T47D (cell line): ENCODE measurements at regions not wholly inside any gene's neighbourhood (a gene's known extent, or its start where the extent isn't known, plus 50 kb on each side); places are given as distances from the start of the nearest gene placed in this dataset.
"Not testable (repeated sequence)": the region's sequence is repeated elsewhere in the genome, so short reads cannot be mapped to it uniquely, and the experiment has no call there.

Experiments used
- DNase-seq, 2 experiments: peaks; one replicate each; pipeline versions ENCODE4 v3.0.0 to v3.0.0-alpha.2; 2011 to 2012; ENCODE audit warnings: low read depth in 1 of 2, low spot score in 1 of 2
- JUND ChIP-seq: IDR thresholded peaks from 2 replicates; pipeline ENCODE4 v1.6.1; 2012; ENCODE audit warnings: low read depth
- in situ Hi-C: cut with HindIII; loops from 2 replicates; pipeline ENCODE4 v1.10.0; 2016; ENCODE audit warnings: low sequenced_read_pairs, low pct_unique_long_range_greater_than_20kb

DNA sequence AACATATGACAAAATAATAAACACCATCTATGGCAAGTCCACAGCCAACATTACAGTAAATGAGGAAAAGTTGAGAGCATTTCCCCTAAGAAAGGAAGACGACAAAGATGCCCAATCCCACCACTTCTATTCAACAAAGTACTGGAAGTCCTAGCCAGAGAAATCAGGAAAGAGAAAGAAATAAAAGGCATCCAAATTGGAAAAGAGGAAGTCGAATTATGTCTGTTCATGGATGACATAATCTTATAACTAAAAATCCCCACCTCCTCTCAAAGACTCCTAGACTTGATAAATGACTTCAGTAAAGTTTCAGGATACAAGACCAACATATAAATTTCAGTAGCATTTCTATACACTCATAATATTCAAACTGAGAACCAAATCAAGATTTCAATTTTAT lies 288.5 kb upstream of the POT1 start:
- TF ChIP-seq JUND = no peak
- in situ Hi-C loops = no loop called here
- DNase-seq = no peak

DNA sequence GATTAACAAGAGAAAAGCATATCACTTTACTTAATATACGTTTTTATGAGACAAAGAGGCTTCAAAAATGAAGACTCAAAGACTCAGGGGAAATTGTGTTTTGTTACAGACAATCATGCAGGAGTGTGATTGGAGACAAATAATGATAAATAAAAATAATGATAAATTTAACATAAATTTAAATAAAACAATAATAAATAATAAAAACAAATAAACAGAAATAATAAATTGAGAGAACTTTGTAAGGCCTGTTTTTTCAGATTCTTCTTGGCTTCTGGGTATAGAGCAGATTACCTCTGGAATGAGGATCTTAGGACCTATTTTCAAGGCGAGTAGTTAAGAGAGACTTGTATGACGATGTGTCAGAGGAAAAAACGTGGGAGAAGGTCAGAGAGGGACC lies 271.4 kb upstream of the POT1 start:
- TF ChIP-seq JUND = no peak
- DNase-seq = no peak
- in situ Hi-C loops = no loop called here

GRCh38 chr7:125197731-125198393 lies 268.2 kb upstream of the POT1 start:
- DNase-seq = no peak
- TF ChIP-seq JUND = no peak
- in situ Hi-C loops = no loop called here

- no peak for DNase-seq
- TF ChIP-seq JUND = no peak
- in situ Hi-C loops = no loop called here
Observed at GRCh38 chr7:125195156-125195555, 265.5 kb upstream of the POT1 start.

DNA sequence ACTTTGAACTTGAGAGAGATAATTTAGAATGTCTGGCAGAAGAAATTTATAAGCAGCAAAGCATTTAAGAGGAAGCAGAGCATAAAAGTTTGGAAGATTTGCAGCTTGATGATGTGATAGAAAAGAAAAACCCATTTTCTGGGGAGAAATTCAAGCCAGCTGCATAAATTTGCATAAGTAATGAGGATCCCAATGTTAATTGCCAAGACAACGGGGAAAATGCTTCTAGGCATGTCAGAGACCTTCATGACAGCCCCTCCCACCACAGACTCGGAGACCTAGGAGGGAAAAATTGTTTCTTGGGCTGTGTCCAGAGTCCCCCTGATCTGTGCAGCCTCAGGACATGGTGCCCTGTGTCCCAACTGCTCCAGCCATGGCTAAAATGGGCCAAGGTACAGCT lies 263.6 kb upstream of the POT1 start:
- DNase-seq = no peak
- in situ Hi-C loops = no loop called here
- no peak for TF ChIP-seq JUND

- TF ChIP-seq JUND = no peak
- DNase-seq = no peak
- in situ Hi-C loops = no loop called here
Observed at GRCh38 chr7:125184801-125185200, 255.2 kb upstream of the POT1 start.

GRCh38 chr7:125181569-125182267 lies 252.1 kb upstream of the POT1 start:
- in situ Hi-C loops = not testable (repeated sequence)
- peak; percentile 3 to 59 for DNase-seq

GRCh38 chr7:125173571-125173970 lies 243.9 kb upstream of the POT1 start:
- TF ChIP-seq JUND = no peak
- in situ Hi-C loops = no loop called here
- no peak for DNase-seq

DNA sequence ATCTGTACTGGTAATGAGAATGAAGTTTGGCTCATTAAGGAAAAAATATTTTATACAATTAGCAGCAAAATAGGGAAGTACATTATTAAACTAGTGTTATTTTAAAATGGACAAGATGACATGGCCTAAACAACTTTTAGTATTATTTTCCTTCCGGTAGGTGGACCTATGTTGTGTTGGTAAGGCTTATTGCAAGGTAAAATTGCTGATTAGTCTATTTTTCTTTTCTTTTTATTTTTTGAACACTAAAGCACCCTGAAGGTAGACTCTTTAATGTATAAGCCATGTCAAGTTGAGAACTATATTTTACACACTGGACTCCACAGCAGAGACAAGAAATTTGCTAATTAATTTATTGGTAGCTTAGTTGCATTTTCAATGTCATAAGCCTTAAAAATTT lies 239.5 kb upstream of the POT1 start:
- in situ Hi-C loops = no loop called here
- no peak for DNase-seq
- TF ChIP-seq JUND = no peak

DNA sequence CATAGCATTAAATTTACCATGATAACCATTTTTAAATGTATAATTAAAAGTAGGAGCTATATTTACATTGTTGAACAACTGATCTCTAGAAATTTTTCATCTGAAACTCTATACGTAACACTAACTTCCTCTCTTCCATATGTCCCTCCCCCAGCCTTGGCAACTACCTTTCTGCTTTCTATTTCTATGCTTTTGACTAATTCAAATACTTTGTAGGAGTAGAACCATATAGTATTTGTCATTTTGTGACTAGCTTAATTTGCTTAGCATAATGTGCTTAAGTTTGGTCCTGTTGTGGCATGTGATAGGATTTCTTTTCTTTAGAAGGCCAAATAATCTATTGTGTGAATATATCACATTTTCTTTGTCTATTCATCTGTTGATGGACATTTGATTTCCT lies 225.3 kb upstream of the POT1 start:
- no peak for TF ChIP-seq JUND
- in situ Hi-C loops = no loop called here
- DNase-seq = no peak

- no peak for DNase-seq
- in situ Hi-C loops = no loop called here
- TF ChIP-seq JUND = no peak
Observed at GRCh38 chr7:125149151-125149550, 219.5 kb upstream of the POT1 start.

DNA sequence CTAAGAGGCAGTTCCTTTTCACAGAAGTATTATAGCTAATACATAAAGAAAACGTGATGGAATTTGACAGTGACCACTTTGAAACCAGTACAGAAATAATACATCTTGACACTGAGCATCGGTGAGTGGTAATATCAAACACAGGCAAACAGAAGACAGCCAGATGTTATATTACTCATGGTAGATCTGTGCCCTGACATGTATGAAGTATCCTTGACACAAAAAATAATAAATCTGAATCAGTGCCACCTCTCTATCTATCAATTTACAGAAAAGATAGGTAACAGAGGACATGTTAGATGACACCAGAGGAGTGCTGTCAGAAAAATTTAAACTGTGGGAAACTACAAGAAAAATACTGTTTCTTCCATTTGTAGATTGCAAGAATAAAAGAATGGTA lies 217.4 kb upstream of the POT1 start:
- in situ Hi-C loops = no loop called here

DNA sequence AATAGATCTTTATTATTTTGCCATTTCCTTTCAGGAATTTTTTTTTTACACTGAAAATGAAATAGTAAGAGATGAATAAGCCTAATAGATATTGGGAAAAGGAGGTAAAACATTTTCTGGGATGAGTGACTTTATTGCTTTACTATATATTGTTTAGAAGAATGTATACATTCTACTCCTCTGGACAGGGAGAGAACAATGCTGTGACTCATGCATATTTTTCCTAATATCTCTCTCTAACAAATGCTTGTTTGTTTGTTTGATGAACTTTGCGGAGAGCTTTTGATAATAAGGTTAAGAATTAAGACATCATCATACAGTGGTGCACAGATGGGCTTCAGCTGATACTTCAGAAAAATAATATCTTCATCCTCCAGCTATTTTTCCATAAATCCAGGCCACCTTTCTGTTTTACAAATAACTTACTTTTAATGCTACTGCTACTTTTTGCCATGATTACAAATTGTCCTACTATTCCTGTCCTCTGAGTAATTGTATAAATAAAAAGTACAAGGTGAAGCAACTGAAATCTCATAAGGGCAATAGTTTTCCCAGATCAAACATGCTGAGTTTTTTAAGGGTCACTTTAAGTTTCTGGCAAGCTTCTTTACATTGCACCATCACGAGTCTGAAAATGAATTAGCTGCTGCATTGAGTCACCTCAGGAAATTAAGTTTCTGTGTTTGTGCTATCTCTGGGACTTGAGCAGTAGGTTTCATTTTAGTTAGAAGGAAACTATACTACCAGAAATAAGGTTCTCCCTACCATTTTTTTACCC lies 207.3 kb upstream of the POT1 start:
- no peak for TF ChIP-seq JUND
- DNase-seq = no peak
- in situ Hi-C loops = no loop called here

More for the DNA sequence above, 217.4 kb upstream of the POT1 start:
- no peak for TF ChIP-seq JUND
- DNase-seq = no peak
